GM19324 (cell line): ENCODE measurements at regions not wholly inside any gene's neighbourhood (a gene's known extent, or its start where the extent isn't known, plus 50 kb on each side); places are given as distances from the start of the nearest gene placed in this dataset.

ENCODE experiments used
- ATAC-seq: cut with Tn5 transposase; IDR thresholded peaks from one replicate; pipeline ENCODE4 v1.9.1; 2021; ENCODE audit warnings: mild to moderate bottlenecking, moderate library complexity; ENCODE audit not compliant: unreplicated experiment, low FRiP score

DNA sequence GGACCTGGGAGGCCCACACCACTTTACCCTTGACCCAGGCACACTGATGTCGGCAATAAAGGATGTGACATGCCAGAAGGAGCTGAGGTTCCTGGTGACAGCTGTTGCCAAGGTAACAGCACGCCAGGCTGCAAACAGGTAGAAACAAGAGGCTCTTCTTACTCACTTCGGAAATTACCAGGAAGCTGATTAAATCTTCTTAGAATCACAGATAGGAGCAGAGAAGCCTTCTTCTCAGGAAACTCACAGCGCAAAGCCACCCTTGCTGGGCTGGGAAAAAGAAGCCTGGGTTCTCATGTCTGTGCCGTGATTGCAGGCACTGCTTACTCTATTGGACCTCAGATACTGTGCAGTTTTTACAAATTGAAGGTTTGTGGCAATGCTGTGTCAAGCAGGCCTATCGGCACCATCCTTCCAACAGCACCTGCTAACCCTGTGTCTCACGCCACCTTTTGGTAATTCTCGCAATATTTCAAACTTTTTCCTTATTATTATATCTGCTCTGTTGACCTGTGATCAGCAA is 61.0 kb upstream of the TAF1B start:
- no peak for ATAC-seq

DNA sequence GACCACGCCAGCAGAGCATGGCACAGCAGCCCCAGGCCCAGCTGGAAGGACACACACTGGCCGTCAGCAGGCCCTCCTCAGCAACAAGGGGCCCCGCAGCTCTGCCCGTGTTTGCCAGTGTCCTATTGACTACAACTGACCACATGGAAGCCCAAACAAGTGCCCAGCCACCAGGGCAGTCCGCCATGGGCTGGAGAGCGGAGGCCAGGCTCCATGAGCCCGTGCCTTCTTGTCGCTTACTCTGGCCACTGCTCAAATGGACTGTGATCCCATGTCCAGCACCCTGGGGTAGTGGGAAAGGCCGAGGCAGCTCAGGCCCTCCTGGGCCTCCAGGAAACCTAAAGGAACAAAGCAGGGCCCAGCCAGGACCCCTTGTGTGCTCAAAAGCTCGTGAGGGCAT is 53.9 kb upstream of the TAF1B start:
- no peak for ATAC-seq

DNA sequence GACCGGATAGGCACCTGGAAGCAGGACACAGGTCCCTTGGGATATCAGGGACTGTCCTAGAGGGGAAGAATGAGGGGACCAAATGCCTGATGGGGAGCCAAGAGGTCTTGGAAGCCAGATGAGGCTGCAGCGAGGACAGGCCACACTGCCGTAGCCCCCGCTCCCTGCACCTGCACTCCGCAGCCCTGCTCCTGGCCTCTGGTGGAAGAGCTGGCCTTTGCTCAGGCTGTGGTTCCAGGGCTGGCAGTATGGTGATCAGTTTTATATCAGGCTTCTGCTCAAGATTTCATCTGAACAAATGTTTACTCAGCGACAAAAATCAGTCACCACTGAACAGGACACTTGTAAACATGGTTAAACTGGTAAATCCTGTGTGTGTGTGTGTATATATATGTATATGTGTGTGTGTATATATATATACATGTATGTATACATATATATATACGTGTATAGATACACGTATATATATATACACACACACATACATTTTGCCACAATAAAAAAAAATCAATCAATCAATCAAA is 52.5 kb upstream of the TAF1B start:
- ATAC-seq = no peak

DNA sequence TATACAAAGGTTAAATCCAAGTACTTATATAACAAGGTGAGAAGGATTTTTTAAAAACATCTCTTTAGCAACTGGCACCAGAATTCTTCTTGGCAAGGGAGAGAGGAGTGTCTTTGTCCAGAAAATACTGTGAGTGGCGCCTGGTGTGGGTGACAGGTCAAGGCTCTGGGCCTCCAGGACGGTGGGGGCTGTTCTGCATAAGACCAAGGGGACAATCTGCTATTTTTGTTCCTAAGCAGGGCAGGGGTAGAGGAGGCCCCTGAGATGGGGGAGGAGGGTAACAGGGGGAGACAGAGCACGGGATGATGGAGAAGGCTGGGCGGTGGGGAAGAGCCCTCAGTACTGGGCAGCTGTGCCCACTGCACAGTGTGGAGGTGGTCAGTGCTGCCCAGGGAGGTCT is 51.6 kb upstream of the TAF1B start:
- no peak for ATAC-seq

DNA sequence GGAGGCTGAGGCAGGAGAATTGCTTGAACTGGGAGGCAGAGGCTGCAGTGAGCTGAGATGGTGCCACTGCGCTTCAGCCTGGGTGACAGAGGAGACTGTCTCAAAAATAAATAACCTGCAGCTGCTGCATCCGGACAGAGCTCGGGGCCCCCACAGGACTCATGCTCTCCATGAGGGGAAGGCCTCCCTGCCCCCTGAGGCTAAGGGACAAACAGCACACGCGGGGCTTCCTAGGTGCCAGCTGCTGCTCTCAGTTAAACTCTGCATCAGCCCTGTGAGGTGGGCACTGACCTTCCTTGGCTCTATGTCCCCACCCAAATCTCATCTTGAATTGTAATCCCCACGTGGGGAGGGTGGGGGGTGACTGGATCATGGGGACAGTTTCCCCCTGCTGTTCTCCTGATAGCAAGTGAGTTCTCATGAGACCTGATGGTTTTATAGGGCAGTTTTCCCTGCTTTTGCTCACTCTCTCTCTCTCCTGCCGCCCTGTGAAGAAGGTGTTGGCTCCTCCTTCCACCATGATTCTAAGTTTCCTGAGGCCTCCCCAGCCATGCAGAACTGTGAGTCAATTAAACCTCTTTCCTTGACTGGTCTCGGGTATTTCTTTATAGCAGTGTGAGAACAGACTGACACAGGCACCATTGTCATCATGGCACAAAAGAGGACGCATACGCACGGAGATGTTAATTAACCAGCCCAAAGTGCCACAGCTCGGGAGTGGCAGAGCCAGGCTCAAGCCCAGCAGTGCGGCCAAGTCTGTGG is 49.9 kb upstream of the TAF1B start:
- ATAC-seq = no peak
